ENCODE measurements at regions not wholly inside any gene's neighbourhood (a gene's known extent, or its start where the extent isn't known, plus 50 kb on each side); places are given as distances from the start of the nearest gene placed in this dataset.
A peak's percentile ranks its signal among the peaks of the same experiment; 100 is the strongest.
"Not testable (repeated sequence)": the region's sequence is repeated elsewhere in the genome, so short reads cannot be mapped to it uniquely, and the experiment has no call there.

GRCh38 chr13:38444904-38445303 lies 95.3 kb downstream of the UFM1 start:
- Histone ChIP-seq H4K20me1 (no peaks in the 10 kb centered on the region), H3K4me1 (no peaks in the 10 kb centered on the region), H3K27ac (no peak overlapping the region)

DNA sequence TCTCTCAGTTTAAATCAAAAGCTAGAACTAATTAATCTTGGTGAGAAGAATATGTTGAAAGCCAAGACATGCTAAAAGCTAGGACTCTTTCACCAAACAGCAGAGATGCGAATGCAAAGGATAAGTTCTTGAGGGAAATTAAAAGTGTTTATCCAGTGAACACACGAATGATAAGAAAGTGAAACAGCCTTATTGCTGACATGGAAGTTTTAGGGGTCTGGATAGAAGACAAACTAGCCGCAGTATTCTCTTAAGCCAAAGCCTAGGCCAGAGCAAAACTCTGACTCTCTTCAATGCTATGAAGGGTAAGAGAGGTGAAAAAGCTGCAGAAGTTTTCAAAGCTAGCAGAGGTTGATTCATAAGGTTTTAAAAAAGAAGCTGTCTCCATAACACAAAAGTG lies 103.0 kb downstream of the UFM1 start:
- Histone ChIP-seq H3K4me1 (no peaks in the 10 kb centered on the region), H4K20me1 (no peaks in the 10 kb centered on the region), H3K27me3 (no peaks in the 10 kb centered on the region), H3K36me3 (no peaks in the 10 kb centered on the region), H3K27ac (no peak overlapping the region), H3K4me3 (no peak overlapping the region), H3K4me2 (no peak overlapping the region), H3K9me3 (replicated peaks in 1 of 11) (no peaks in the 10 kb centered on the region), H3K9ac (no peak overlapping the region)
- no peak for TF ChIP-seq Cebpa-rat (IDR thresholded peaks at IDR 0.05)

More at GRCh38 chr13:38444904-38445303, 95.3 kb downstream of the UFM1 start:
- H3K4me2 ChIP-seq = no peak overlapping the region
- TF ChIP-seq Cebpa-rat (IDR thresholded peaks at IDR 0.05) = no peak
- H3K36me3 ChIP-seq = no peaks in the 10 kb centered on the region
- H3K4me3 ChIP-seq = no peak overlapping the region
- H3K9ac ChIP-seq = no peak overlapping the region
- no peaks in the 10 kb centered on the region for H3K9me3 ChIP-seq (replicated peaks in 1 of 11)
- no peaks in the 10 kb centered on the region for H3K27me3 ChIP-seq

DNA sequence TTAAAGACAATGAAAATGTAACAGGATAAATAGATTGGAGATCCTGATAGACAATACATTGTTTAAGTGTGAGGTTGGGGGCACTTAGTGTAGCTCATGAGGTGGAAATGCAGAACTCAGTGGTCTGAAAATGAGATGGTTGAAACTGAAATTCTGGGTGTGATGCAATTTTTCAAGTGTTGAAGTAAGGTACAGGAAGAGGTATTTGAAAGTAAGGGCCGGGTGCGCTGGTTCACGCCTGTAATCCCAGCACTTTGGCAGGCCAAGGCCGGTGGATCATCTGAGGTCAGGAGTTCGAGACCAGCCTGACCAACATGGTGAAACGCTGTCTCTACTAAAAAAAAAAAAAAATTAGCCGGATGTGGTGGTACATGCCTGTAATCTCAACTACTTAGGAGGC lies 113.0 kb downstream of the UFM1 start:
- Histone ChIP-seq H3K4me1 (peaks cover 0 to 9% (median 0%) of the 10 kb centered on the region in 10 experiments; a peak in 4 of 20 replicates), H3K27ac (no peak overlapping the region), H3K4me2 (no peak overlapping the region), H3K9me3 (replicated peaks in 1 of 11) (peaks cover 0 to 15% (median 12%) of the 10 kb centered on the region in 11 experiments; a peak in 13 of 22 replicates), H3K4me3 (no peak overlapping the region), H3K9ac (no peak overlapping the region), H3K36me3 (no peaks in the 10 kb centered on the region), H4K20me1 (no peaks in the 10 kb centered on the region), H3K27me3 (no peaks in the 10 kb centered on the region)
- no peak for TF ChIP-seq Cebpa-rat (IDR thresholded peaks at IDR 0.05)

- no peaks in the 10 kb centered on the region for H3K36me3 ChIP-seq
- H3K9ac ChIP-seq = no peak overlapping the region
- no peaks in the 10 kb centered on the region for H4K20me1 ChIP-seq
- no peak for TF ChIP-seq Cebpa-rat (IDR thresholded peaks at IDR 0.05)
- no peak overlapping the region for H3K4me3 ChIP-seq
- H3K4me1 ChIP-seq = peaks cover 0 to 9% (median 0%) of the 10 kb centered on the region in 10 experiments; a peak in 4 of 20 replicates
- H3K27me3 ChIP-seq = no peaks in the 10 kb centered on the region
- no peak overlapping the region for H3K27ac ChIP-seq
- H3K9me3 ChIP-seq (replicated peaks in 1 of 11) = peaks cover 0 to 15% (median 12%) of the 10 kb centered on the region in 11 experiments; a peak in 13 of 22 replicates
- H3K4me2 ChIP-seq = no peak overlapping the region
Observed at GRCh38 chr13:38463048-38463447, 113.4 kb downstream of the UFM1 start.

GRCh38 chr13:38472411-38472810 lies 122.8 kb downstream of the UFM1 start:
- H3K27ac ChIP-seq; H4K20me1 ChIP-seq; H3K9ac ChIP-seq; H3K9me3 ChIP-seq (replicated peaks in 1 of 11); H3K36me3 ChIP-seq; H3K4me3 ChIP-seq; H3K4me1 ChIP-seq; H3K27me3 ChIP-seq; H3K4me2 ChIP-seq: not testable (repeated sequence)

GRCh38 chr13:38473305-38473704 lies 123.7 kb downstream of the UFM1 start:
- TF ChIP-seq Cebpa-rat (IDR thresholded peaks at IDR 0.05) = peak in 6 of 11 experiments; percentile 27 to 60 (median 48); a peak in 6 of 22 replicates
- no peak overlapping the region for H3K9ac ChIP-seq

DNA sequence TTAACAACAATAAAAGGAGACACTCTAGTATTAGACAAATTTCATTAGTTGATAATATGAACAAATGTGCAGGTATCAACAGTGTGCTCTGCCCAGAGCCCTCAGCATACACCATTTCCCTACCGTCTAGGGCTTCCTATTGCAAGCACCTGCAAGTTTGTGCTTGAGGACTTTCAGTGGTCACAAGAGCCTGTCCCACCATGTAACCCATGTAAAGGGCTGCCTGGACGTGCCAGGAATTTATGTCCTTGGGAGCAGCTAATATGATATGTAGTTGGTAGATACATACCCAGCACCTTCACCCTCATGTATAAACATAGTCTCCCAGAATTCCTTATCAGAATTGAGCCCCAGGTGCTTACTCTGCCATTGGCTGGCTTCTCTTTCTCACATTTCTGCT lies 128.0 kb downstream of the UFM1 start:
- H3K9me3 ChIP-seq (replicated peaks in 1 of 11) = peaks cover 0 to 5% (median under 1%) of the 10 kb centered on the region in 11 experiments; a peak in 6 of 22 replicates
- H3K4me3 ChIP-seq = no peak overlapping the region
- H4K20me1 ChIP-seq = no peaks in the 10 kb centered on the region
- H3K4me2 ChIP-seq = no peak overlapping the region
- H3K36me3 ChIP-seq = no peaks in the 10 kb centered on the region
- H3K9ac ChIP-seq = no peak overlapping the region
- no peak overlapping the region for H3K27ac ChIP-seq
- no peak for TF ChIP-seq Cebpa-rat (IDR thresholded peaks at IDR 0.05)
- H3K4me1 ChIP-seq = no peaks in the 10 kb centered on the region
- H3K27me3 ChIP-seq = no peaks in the 10 kb centered on the region

More at GRCh38 chr13:38473305-38473704, 123.7 kb downstream of the UFM1 start:
- no peaks in the 10 kb centered on the region for H4K20me1 ChIP-seq
- H3K4me2 ChIP-seq = no peak overlapping the region
- peaks cover 0 to 9% (median 4%) of the 10 kb centered on the region in 11 experiments; a peak in 6 of 22 replicates for H3K9me3 ChIP-seq (replicated peaks in 1 of 11)
- H3K4me1 ChIP-seq = no peaks in the 10 kb centered on the region
- H3K4me3 ChIP-seq = no peak overlapping the region
- H3K36me3 ChIP-seq = no peaks in the 10 kb centered on the region
- no peaks in the 10 kb centered on the region for H3K27me3 ChIP-seq
- H3K27ac ChIP-seq = no peak overlapping the region

DNA sequence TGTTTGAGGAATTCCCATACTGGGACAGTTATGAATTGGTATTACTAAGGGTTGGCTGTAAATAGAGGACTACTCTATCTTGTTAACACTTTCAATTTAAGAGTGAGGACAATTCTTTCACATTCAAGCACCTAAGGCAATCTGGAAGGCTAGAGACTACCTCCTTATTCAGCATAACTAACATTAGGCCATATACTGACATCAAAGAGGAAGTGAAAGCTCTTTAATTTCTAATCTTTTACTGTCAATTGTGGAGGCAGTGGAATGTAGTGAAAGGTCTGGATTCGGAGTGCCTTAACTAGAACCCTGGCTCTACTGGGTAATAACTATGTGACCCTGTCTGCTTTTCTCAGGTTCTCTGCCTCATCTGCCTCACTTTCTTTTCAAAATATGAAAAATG lies 134.0 kb downstream of the UFM1 start:
- H4K20me1 ChIP-seq = no peaks in the 10 kb centered on the region
- H3K9ac ChIP-seq = no peak overlapping the region
- no peaks in the 10 kb centered on the region for H3K4me1 ChIP-seq
- no peaks in the 10 kb centered on the region for H3K9me3 ChIP-seq (replicated peaks in 1 of 11)
- no peaks in the 10 kb centered on the region for H3K27me3 ChIP-seq
- H3K4me3 ChIP-seq = no peak overlapping the region
- no peak overlapping the region for H3K27ac ChIP-seq
- TF ChIP-seq Cebpa-rat (IDR thresholded peaks at IDR 0.05) = no peak
- H3K4me2 ChIP-seq = no peak overlapping the region
- no peaks in the 10 kb centered on the region for H3K36me3 ChIP-seq

DNA sequence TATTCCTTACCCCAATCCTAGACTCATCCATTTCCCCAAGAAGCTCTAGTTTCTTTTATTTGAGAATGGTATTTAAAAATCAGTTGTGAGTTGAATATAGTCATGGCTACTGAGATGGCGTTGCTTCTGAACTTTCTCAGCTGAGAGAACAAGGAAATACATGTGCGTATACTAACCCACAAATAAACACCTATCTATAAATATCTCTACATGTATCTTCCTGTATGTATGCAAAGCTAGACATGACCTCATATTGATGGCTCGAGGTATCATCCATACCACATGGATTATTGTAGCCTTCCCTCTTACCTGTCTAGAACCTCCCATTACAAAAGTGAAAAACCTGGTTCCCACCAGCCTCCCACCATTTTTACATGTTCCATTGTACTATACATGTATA lies 141.0 kb downstream of the UFM1 start:
- Histone ChIP-seq H3K4me2 (no peak overlapping the region), H3K9me3 (replicated peaks in 1 of 11) (no peaks in the 10 kb centered on the region), H3K36me3 (no peaks in the 10 kb centered on the region), H3K9ac (no peak overlapping the region), H3K27ac (no peak overlapping the region), H3K4me1 (no peaks in the 10 kb centered on the region), H3K4me3 (no peak overlapping the region), H4K20me1 (no peaks in the 10 kb centered on the region), H3K27me3 (no peaks in the 10 kb centered on the region)
- no peak for TF ChIP-seq Cebpa-rat (IDR thresholded peaks at IDR 0.05)

DNA sequence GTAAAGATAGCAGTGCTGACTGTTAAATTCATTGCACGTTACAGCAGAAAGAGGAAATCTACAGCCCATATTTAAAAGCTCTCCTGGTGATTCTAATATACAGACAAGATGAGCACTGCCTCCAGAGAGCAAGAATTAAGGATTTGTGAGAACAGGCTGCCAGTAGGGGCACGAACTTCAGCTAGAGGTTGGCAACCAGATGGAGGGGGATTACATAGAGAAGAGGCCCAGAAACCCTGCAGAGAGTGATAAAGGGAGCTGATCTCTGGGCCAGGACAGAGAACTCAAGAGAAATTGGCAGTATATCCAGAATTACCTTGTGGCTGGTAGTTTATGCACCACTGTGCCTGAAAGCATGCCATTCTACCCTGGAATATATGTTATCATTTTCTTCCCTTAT lies 144.8 kb downstream of the UFM1 start:
- peaks cover 7 to 19% (median 14%) of the 10 kb centered on the region in 11 experiments; a peak in 19 of 22 replicates for H3K9me3 ChIP-seq (replicated peaks in 1 of 11)
- H3K9ac ChIP-seq = no peak overlapping the region
- no peak for TF ChIP-seq Cebpa-rat (IDR thresholded peaks at IDR 0.05)
- H3K27me3 ChIP-seq = no peaks in the 10 kb centered on the region
- no peaks in the 10 kb centered on the region for H4K20me1 ChIP-seq
- H3K36me3 ChIP-seq = no peaks in the 10 kb centered on the region
- H3K4me3 ChIP-seq = no peak overlapping the region
- H3K4me2 ChIP-seq = no peak overlapping the region
- no peak overlapping the region for H3K27ac ChIP-seq
- no peaks in the 10 kb centered on the region for H3K4me1 ChIP-seq
